ENCODE measurements at regions not wholly inside any gene's neighbourhood (a gene's known extent, or its start where the extent isn't known, plus 50 kb on each side); places are given as distances from the start of the nearest gene placed in this dataset.
"Not testable (repeated sequence)": the region's sequence is repeated elsewhere in the genome, so short reads cannot be mapped to it uniquely, and the experiment has no call there.

- no peak for DNase-seq
These were observed 153.6 kb downstream of the MAGEB17 start for GRCh38 chrX:16320765-16321355.

- no peak for DNase-seq
These were observed 166.2 kb downstream of the MAGEB17 start for GRCh38 chrX:16333453-16333852.

GRCh38 chrX:16335181-16335580, 167.9 kb downstream of the MAGEB17 start:
- no peak for DNase-seq

GRCh38 chrX:16347968-16348670, 180.8 kb downstream of the MAGEB17 start:
- no peak for DNase-seq

GRCh38 chrX:16357902-16358301, 190.6 kb downstream of the MAGEB17 start:
- DNase-seq, result no peak

GRCh38 chrX:16360056-16360455, 192.8 kb downstream of the MAGEB17 start:
- not testable (repeated sequence) for DNase-seq

- no peak for DNase-seq
These were observed 201.4 kb downstream of the MAGEB17 start for GRCh38 chrX:16368696-16369095.

- DNase-seq, result no peak
These were observed 208.8 kb downstream of the MAGEB17 start for GRCh38 chrX:16376056-16376455.

GRCh38 chrX:16386126-16386525, 218.8 kb downstream of the MAGEB17 start:
- no peak for DNase-seq

- DNase-seq, result no peak
These were observed 225.3 kb downstream of the MAGEB17 start for GRCh38 chrX:16392597-16392996.

- DNase-seq, result no peak
These were observed 227.0 kb downstream of the MAGEB17 start for GRCh38 chrX:16394290-16394689.

GRCh38 chrX:16403808-16404207, 236.5 kb downstream of the MAGEB17 start:
- DNase-seq, result no peak

- no peak for DNase-seq
These were observed 233.4 kb upstream of the S100G start for GRCh38 chrX:16416588-16416987.

- no peak for DNase-seq
These were observed 231.3 kb upstream of the S100G start for GRCh38 chrX:16418650-16419049.

GRCh38 chrX:16427668-16428067, 222.3 kb upstream of the S100G start:
- no peak for DNase-seq

GRCh38 chrX:16429406-16429805, 220.6 kb upstream of the S100G start:
- DNase-seq, result no peak

- DNase-seq, result no peak
These were observed 218.7 kb upstream of the S100G start for GRCh38 chrX:16431266-16431665.

- DNase-seq, result no peak
These were observed 216.9 kb upstream of the S100G start for GRCh38 chrX:16433021-16433420.

- no peak for DNase-seq
These were observed 214.5 kb upstream of the S100G start for GRCh38 chrX:16435399-16435986.

- DNase-seq, result peak; percentile 10
These were observed 213.4 kb upstream of the S100G start for GRCh38 chrX:16436348-16437188.

GRCh38 chrX:16440446-16440845, 209.5 kb upstream of the S100G start:
- no peak for DNase-seq

- no peak for DNase-seq
These were observed 205.6 kb upstream of the S100G start for GRCh38 chrX:16444353-16444752.

- DNase-seq, result no peak
These were observed 204.7 kb upstream of the S100G start for GRCh38 chrX:16445166-16445752.
